Progenitor cell of endocrine pancreas (in vitro differentiated cells): ENCODE measurements at regions not wholly inside any gene's neighbourhood (a gene's known extent, or its start where the extent isn't known, plus 50 kb on each side); places are given as distances from the start of the nearest gene placed in this dataset.

Source experiments
- DNase-seq: peaks from one replicate; pipeline ENCODE4 v3.0.0; 2021; ENCODE audit warnings: low spot score; ENCODE audit not compliant: unreplicated experiment
- H3K27ac Mint-ChIP-seq: 2 replicates; pipeline ENCODE4 v1.8.0; 2021; ENCODE audit warnings: mild to moderate bottlenecking, moderate library complexity, mixed read lengths
- H3K27me3 Mint-ChIP-seq: 2 replicates; pipeline ENCODE4 v1.8.0; 2021; ENCODE audit warnings: mixed read lengths
- H3K36me3 Mint-ChIP-seq: 2 replicates; pipeline ENCODE4 v1.8.0; 2022; ENCODE audit warnings: mixed read lengths; ENCODE audit not compliant: insufficient read depth
- H3K4me1 Mint-ChIP-seq: 2 replicates; pipeline ENCODE4 v1.8.0; 2021; ENCODE audit warnings: low read depth, mixed read lengths
- H3K4me3 Mint-ChIP-seq: 2 replicates; pipeline ENCODE4 v1.8.0; 2021; ENCODE audit warnings: low read depth, mild to moderate bottlenecking, moderate library complexity, mixed read lengths
- H3K9me3 Mint-ChIP-seq: 2 replicates; pipeline ENCODE4 v1.8.0; 2021; ENCODE audit warnings: low read depth, mixed read lengths
- CTCF ChIP-seq: fragments of 200-600 bp; sonication (generic); IDR thresholded peaks from one replicate; pipeline ENCODE4 v1.5.0; 2021; ENCODE audit warnings: antibody characterized with exemption, mild to moderate bottlenecking; ENCODE audit not compliant: unreplicated experiment

- no peaks in the 10 kb centered on the region for H3K9me3 Mint-ChIP-seq
- H3K4me3 Mint-ChIP-seq: no peak overlapping the region
- no peak for TF ChIP-seq CTCF
- no peaks in the 10 kb centered on the region for H3K36me3 Mint-ChIP-seq
- H3K27me3 Mint-ChIP-seq: peaks cover 8% of the 10 kb centered on the region
- no peak for DNase-seq
- no peak overlapping the region for H3K27ac Mint-ChIP-seq
- no peaks in the 10 kb centered on the region for H3K4me1 Mint-ChIP-seq
These were observed 110.8 kb upstream of the CD82 start for GRCh38 chr11:44454666-44455065.

DNA sequence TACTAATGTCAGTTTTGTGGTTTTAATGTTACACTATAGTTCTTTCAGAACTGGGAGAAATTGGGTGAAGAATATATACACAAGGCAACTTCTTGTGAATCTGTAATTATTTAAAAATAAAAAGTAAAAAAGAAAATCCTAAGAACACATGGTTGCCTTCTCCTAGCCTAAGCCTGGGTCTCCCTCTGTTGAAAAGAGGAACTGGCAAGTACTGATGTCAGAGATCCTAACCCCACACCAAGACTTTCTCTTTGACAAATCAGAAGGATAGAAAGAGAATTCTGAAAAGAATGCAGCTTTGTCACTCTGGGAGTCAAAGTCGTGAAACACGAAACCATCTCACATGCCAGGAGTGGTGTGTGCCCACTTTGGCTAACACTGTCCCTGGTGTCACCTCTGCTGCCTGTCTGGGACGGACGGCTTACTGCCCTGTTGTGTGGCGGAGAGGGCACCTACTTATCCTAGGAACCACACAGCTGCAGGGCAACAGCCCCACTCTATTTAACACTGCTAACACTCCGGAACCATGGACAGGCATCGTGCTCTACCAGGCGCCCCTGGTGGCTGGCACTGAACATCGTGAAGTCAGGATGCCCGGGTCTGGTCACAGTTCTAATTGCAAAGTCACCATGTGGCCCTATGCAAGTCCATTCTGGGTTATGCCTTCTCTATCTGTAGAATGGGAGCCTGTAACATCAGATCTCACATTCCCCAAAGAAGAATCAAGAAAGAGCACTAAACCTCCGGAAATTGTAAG is 108.7 kb upstream of the CD82 start:
- no peak for DNase-seq
- peaks cover 12% of the 10 kb centered on the region for H3K27me3 Mint-ChIP-seq
- H3K36me3 Mint-ChIP-seq: no peaks in the 10 kb centered on the region
- no peaks in the 10 kb centered on the region for H3K9me3 Mint-ChIP-seq
- H3K4me1 Mint-ChIP-seq: no peaks in the 10 kb centered on the region
- no peak overlapping the region for H3K27ac Mint-ChIP-seq
- TF ChIP-seq CTCF: peak; percentile 25
- no peak overlapping the region for H3K4me3 Mint-ChIP-seq

DNA sequence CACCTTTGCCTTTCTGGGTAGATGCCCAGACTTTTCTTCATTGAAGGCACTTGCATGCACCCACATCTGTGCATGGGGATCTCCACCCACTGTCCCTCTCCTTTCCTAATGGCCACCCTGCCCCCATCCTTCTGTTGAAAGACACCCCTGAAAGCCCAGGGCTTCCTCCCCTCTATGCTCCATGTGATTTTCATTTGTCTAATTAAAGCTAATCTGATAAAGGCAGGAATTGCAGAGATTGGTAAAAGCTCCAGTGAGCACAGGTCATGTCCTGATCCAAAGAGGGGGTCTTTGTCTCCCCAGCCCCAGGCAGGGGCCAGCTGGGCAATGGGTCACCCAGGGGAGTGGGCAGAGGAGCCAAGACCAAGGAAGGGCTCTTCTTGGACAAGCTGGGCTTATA is 107.6 kb upstream of the CD82 start:
- Mint-ChIP-seq H3K27me3 (peaks cover 12% of the 10 kb centered on the region), H3K4me1 (no peaks in the 10 kb centered on the region), H3K4me3 (no peak overlapping the region), H3K27ac (no peak overlapping the region), H3K9me3 (no peaks in the 10 kb centered on the region), H3K36me3 (no peaks in the 10 kb centered on the region)
- no peak for DNase-seq
- TF ChIP-seq CTCF: no peak

- Mint-ChIP-seq H3K4me3 (no peak overlapping the region), H3K36me3 (no peaks in the 10 kb centered on the region), H3K9me3 (peaks cover 7% of the 10 kb centered on the region), H3K27me3 (peaks cover 17% of the 10 kb centered on the region), H3K27ac (no peak overlapping the region), H3K4me1 (no peaks in the 10 kb centered on the region)
- DNase-seq: no peak
- no peak for TF ChIP-seq CTCF
These were observed 101.7 kb upstream of the CD82 start for GRCh38 chr11:44463751-44464150.

DNA sequence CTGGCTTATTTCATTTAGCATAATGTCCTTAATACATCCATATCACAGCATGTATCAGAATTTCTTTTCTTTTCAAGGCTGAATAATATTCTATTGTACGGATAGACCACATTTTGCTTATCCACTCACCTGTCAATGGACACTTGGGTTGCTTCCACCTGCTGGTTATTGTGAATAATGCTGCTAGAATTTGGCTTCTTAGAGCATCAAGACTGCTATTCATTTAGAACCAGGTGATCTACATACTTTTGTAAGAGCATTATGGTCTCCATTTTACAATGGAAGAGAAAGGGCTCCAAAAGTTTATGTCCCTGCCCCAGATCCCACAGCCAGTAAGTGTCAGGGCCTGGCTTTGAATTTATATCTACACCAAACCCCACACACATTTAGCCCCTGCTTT is 100.7 kb upstream of the CD82 start:
- Mint-ChIP-seq H3K27me3 (peaks cover 19% of the 10 kb centered on the region), H3K27ac (no peak overlapping the region), H3K36me3 (no peaks in the 10 kb centered on the region), H3K9me3 (peaks cover 7% of the 10 kb centered on the region), H3K4me1 (no peaks in the 10 kb centered on the region), H3K4me3 (no peak overlapping the region)
- no peak for DNase-seq
- no peak for TF ChIP-seq CTCF
